Fibroblast of lung (primary cell): ENCODE measurements at regions not wholly inside any gene's neighbourhood (a gene's known extent, or its start where the extent isn't known, plus 50 kb on each side); places are given as distances from the start of the nearest gene placed in this dataset.

Experiments
- DNase-seq, 2 donors: peaks; one replicate each; pipeline versions ENCODE4 v3.0.0 to v3.0.0-alpha.2; 2010; ENCODE audit warnings: low read depth in 2 of 2
- H2AFZ ChIP-seq: 2 replicates; pipeline ENCODE4 v1.5.1; 2012; ENCODE audit warnings: low read length, control low read depth, inconsistent platforms
- H3K27ac ChIP-seq: 2 replicates; pipeline ENCODE4 v1.5.1; 2011; ENCODE audit warnings: low read length, control low read depth; ENCODE audit not compliant: insufficient read depth
- H3K27me3 ChIP-seq: 2 replicates; pipeline ENCODE4 v1.5.1; 2011; ENCODE audit warnings: mild to moderate bottlenecking, low read length; ENCODE audit not compliant: control insufficient read depth, insufficient read depth
- H3K36me3 ChIP-seq: 2 replicates; pipeline ENCODE4 v1.5.1; 2011; ENCODE audit warnings: low read length; ENCODE audit not compliant: control insufficient read depth, insufficient read depth
- H3K4me1 ChIP-seq: 2 replicates; pipeline ENCODE4 v1.5.1; 2011; ENCODE audit warnings: low read length; ENCODE audit not compliant: control insufficient read depth, insufficient read depth; ENCODE audit errors: extremely low read depth
- H3K4me2 ChIP-seq: 2 replicates; pipeline ENCODE4 v1.5.1; 2011; ENCODE audit warnings: low read length, control low read depth; ENCODE audit not compliant: insufficient read depth; ENCODE audit errors: extremely low read depth
- H3K4me3 ChIP-seq, 4 experiments: fragments of 200-600 bp in 1 of 4; sonication (generic) in 1 of 4; replicated peaks in 1 of 4; 2 replicates each; pipeline ENCODE4 v1.5.1; 2011 to 2016; ENCODE audit warnings: low read length in 4 of 4, low read depth in 3 of 4, mild to moderate bottlenecking in 3 of 4, control low read depth in 2 of 4, inconsistent platforms in 1 of 4, mixed read lengths in 1 of 4; ENCODE audit not compliant: insufficient read depth in 1 of 4; ENCODE audit errors: control extremely low read depth in 1 of 4
- H3K79me2 ChIP-seq: 2 replicates; pipeline ENCODE4 v1.5.1; 2012; ENCODE audit warnings: mild to moderate bottlenecking, low read length, inconsistent platforms; ENCODE audit not compliant: control insufficient read depth, insufficient read depth
- H3K9ac ChIP-seq: 2 replicates; pipeline ENCODE4 v1.5.1; 2011; ENCODE audit warnings: mild to moderate bottlenecking, low read length, control low read depth; ENCODE audit not compliant: insufficient read depth
- H3K9me3 ChIP-seq: 2 replicates; pipeline ENCODE4 v1.5.1; 2012; ENCODE audit warnings: low read depth, low read length; ENCODE audit not compliant: control insufficient read depth, insufficient read depth
- H4K20me1 ChIP-seq: 2 replicates; pipeline ENCODE4 v1.5.1; 2011; ENCODE audit warnings: low read length; ENCODE audit not compliant: control insufficient read depth, insufficient read depth; ENCODE audit errors: extremely low read depth
- EZH2 ChIP-seq: IDR thresholded peaks from 2 replicates; pipeline ENCODE4 v1.5.1; 2012; ENCODE audit warnings: low read length, control low read depth, mild to moderate bottlenecking; ENCODE audit errors: missing control alignments
- TF ChIP-seq, protein P1 (sequence below), 2 donors: IDR thresholded peaks in 1 of 2; conservative IDR thresholded peaks in 1 of 2; 1 replicate in 1 of 2; 2 replicates in 1 of 2; pipeline ENCODE4 v1.5.1; 2011 to 2012; ENCODE audit warnings: low read length in 2 of 2, control low read depth in 1 of 2, inconsistent platforms in 1 of 2, low read depth in 1 of 2, mild to moderate bottlenecking in 1 of 2

- peak; percentile 5 to 17 for DNase-seq
- no peak for TF ChIP-seq EZH2
- TF ChIP-seq, protein P1, sequence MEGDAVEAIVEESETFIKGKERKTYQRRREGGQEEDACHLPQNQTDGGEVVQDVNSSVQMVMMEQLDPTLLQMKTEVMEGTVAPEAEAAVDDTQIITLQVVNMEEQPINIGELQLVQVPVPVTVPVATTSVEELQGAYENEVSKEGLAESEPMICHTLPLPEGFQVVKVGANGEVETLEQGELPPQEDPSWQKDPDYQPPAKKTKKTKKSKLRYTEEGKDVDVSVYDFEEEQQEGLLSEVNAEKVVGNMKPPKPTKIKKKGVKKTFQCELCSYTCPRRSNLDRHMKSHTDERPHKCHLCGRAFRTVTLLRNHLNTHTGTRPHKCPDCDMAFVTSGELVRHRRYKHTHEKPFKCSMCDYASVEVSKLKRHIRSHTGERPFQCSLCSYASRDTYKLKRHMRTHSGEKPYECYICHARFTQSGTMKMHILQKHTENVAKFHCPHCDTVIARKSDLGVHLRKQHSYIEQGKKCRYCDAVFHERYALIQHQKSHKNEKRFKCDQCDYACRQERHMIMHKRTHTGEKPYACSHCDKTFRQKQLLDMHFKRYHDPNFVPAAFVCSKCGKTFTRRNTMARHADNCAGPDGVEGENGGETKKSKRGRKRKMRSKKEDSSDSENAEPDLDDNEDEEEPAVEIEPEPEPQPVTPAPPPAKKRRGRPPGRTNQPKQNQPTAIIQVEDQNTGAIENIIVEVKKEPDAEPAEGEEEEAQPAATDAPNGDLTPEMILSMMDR (conservative IDR thresholded peaks at IDR 0.05 in 1 of 2, IDR thresholded peaks at IDR 0.05 in 1 of 2; ENCODE audit: low read depth in 1 of 2, low read length in 2 of 2) = peak; percentile 14 to 15
- Histone ChIP-seq H3K27ac (no peak overlapping the region), H2AFZ (no peak overlapping the region), H3K9me3 (no peaks in the 10 kb centered on the region), H3K4me2 (no peak overlapping the region), H4K20me1 (no peaks in the 10 kb centered on the region), H3K36me3 (no peaks in the 10 kb centered on the region), H3K4me3 (no peak overlapping the region), H3K4me1 (no peaks in the 10 kb centered on the region), H3K27me3 (no peaks in the 10 kb centered on the region), H3K79me2 (no peaks in the 10 kb centered on the region), H3K9ac (no peak overlapping the region)
These were observed 235.6 kb downstream of the NUP35 start for GRCh38 chr2:183359867-183360266.

DNA sequence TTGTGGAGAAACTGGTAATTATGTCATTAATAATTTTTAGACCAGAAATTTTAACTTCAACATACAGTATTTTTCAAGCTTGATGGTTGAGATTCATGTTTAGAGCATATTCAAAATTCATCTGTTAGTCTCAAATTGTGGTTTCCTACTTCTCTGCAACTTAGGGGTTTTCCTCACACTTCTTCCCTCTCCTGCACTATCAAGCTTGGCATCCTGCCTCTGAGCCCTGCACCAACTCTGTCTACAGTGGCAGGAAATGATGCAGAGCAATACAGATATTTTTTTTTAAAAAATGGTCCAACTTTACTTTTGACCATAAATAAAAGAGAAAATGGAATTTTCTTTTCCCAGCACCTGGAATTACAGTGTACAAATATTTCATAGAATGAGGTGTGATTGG lies 247.3 kb downstream of the NUP35 start:
- no peaks in the 10 kb centered on the region for H3K27me3 ChIP-seq
- no peak overlapping the region for H3K4me2 ChIP-seq
- no peak overlapping the region for H3K9ac ChIP-seq
- H3K36me3 ChIP-seq = no peaks in the 10 kb centered on the region
- H4K20me1 ChIP-seq = no peaks in the 10 kb centered on the region
- H3K79me2 ChIP-seq = no peaks in the 10 kb centered on the region
- H3K4me1 ChIP-seq = no peaks in the 10 kb centered on the region
- no peak overlapping the region for H3K4me3 ChIP-seq
- H3K27ac ChIP-seq = no peak overlapping the region
- TF ChIP-seq EZH2 = no peak
- TF ChIP-seq, protein P1 (conservative IDR thresholded peaks at IDR 0.05 in 1 of 2, IDR thresholded peaks at IDR 0.05 in 1 of 2; ENCODE audit: low read depth in 1 of 2, low read length in 2 of 2) = no peak
- DNase-seq = peak; percentile 1 to 8
- H3K9me3 ChIP-seq = no peaks in the 10 kb centered on the region
- no peak overlapping the region for H2AFZ ChIP-seq

DNA sequence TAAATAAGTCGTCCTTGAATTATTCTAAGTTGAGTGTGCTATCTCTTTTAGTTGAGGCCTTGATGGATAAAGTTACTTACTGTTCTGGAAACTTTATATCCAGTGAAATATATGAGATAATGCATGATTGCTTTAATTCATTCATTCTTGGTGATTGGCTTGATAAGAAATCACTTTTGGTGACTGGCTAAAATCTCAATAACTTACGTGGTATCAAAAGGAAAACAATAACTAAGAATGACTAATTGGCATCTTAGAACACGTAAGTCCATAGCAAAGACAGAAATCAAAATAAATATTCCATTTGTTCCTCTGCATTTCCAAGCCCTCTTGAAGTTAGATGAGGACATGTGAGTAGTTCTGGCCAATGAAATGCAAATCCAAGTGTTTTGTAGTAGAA lies 251.6 kb downstream of the NUP35 start:
- TF ChIP-seq EZH2 = no peak
- TF ChIP-seq, protein P1 (conservative IDR thresholded peaks at IDR 0.05 in 1 of 2, IDR thresholded peaks at IDR 0.05 in 1 of 2; ENCODE audit: low read depth in 1 of 2, low read length in 2 of 2) = no peak

More for the DNA sequence above, 251.6 kb downstream of the NUP35 start:
- Histone ChIP-seq H3K4me3 (no peak overlapping the region), H3K36me3 (no peaks in the 10 kb centered on the region), H3K9me3 (no peaks in the 10 kb centered on the region), H3K4me1 (no peaks in the 10 kb centered on the region), H3K79me2 (no peaks in the 10 kb centered on the region), H2AFZ (no peak overlapping the region), H3K4me2 (no peak overlapping the region), H3K27ac (no peak overlapping the region), H3K27me3 (no peaks in the 10 kb centered on the region), H3K9ac (no peak overlapping the region), H4K20me1 (no peaks in the 10 kb centered on the region)
- peak in 1 of 2 donors; percentile 18 for DNase-seq
